HG03103 (cell line): ENCODE measurements at regions not wholly inside any gene's neighbourhood (a gene's known extent, or its start where the extent isn't known, plus 50 kb on each side); places are given as distances from the start of the nearest gene placed in this dataset.

ENCODE experiments used
- ATAC-seq: cut with Tn5 transposase; IDR thresholded peaks from one replicate; pipeline ENCODE4 v1.9.1; 2021; ENCODE audit warnings: low read depth; ENCODE audit not compliant: unreplicated experiment

DNA sequence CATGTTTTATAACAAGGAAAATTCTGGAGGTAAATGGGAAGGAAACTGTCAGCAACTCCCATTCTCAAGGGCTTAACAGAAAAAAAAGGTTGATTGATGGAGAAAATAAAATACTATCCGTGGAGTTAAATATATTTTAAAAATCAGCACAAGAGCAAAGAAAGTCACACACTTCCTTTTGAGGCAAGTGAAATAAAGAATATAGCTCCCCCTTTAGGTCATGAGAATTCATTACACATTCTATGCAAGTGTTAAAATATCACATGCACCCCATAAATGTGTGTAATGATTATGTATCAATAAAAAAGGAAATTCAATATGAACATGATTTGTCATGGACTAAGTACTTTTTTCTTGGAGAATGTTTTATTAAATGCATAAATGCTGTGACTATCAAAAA is 349.2 kb downstream of the TPBG start:
- ATAC-seq, result peak; percentile 54

DNA sequence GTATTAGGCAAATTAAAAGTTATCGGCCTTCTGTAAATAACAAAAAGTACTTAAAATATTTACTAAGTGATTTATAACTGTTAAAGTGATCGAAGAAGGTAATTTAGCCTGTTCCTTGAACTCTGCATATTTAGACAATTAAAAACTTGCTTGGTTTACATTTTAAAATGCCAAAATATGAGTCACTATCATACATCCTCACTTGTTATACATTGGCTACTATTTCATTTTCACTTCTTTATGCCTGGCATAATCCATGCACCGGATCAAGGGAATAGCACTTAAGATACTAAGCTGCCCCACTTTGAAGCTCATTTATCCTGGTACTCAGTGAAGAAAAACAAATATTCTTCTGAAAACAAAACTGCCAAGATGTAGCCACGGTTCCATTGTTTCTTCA is 344.6 kb downstream of the UBE3D start:
- no peak for ATAC-seq

DNA sequence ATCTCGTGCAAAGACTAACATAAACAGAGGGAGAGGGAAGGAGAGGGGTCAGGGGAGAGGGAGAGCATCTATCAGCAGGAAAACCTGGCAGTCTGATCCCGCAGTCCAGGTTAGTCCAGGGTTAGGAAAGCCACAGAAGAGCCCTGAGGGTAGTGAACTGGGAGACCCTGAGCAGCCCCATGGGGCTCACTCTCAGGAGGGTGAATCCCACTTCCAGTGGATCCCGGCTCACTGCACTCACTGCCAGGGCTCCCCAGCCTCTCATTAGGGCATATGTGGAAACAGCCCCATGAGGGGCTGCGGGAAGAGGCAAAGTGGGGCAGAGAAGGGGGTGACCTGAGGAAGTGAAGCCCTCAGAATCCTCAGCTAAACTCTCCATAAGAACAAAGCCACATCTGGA is 329.9 kb downstream of the UBE3D start:
- no peak for ATAC-seq

DNA sequence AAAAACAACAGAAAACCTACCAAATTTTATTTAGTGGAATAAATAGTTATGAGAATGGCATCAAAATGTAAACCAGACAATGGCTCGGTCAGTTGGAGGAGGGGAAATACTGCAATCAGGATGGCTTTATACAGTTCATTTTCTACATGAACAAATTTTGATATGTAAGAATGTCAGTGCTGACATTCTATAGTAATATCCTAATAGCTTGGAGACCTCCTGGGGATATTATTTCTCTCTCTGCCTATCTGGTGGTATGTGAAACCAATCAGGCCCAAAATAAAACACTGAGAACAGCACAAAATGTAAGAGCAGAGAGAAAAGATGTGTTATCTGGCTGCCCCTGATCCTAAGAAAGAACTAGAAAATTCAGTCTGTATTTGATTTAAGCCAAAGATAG is 327.7 kb downstream of the UBE3D start:
- no peak for ATAC-seq

DNA sequence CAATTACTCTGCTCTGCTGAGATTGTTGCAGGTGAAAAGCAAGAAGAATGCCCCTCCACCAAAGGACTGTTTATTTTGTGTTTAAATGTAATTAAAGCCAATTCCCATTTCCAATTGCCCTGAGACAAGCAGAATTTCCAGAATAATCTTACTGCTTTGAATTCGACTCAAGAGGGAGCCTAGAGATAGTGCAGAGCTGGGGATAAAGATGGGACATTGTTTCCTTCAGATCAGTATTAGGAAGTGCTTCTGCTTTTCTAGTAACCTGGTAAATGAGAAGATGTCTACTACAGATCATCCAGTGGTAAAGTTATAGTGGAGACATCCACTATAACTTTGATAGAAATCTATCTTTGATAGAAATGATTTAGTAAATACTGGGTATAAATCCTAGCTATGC is 326.9 kb downstream of the UBE3D start:
- ATAC-seq, result no peak

DNA sequence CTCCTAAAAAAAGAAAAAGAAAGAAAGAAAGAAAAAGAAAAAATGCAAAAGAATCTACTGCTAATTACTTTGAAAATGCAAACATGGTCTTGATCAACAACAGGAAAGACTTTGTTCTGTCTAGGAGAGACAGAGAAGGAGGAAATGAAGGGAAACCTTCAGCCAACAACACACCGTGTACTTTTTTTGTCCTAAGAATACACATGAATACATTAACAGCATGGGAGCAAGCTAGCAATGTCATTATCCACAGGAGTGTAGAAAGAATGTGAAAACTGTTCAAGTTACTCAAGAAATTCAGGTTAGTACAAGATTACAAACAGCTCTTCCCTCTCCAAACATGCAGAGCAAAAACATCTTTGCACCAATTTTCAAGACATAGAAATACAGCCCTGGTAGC is 326.3 kb downstream of the UBE3D start:
- ATAC-seq, result no peak

DNA sequence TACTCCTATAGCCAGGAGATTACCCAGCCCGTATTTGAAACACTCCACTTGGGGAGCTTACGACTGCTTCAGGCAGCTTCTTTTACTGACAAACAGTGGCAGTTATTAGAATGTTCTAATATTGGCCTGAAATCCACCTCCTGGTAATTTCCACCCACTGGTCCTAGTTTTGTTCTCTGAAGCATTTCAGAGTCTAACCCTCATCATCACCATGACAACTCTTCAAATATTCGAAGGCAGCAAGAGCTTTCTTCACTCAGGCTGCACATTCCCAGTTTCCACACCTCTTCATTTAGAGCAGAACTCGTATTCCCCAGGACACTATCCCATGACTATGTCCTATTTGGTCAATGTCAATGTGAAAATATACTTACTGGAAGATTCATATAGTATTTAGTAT is 325.6 kb downstream of the UBE3D start:
- ATAC-seq, result no peak

DNA sequence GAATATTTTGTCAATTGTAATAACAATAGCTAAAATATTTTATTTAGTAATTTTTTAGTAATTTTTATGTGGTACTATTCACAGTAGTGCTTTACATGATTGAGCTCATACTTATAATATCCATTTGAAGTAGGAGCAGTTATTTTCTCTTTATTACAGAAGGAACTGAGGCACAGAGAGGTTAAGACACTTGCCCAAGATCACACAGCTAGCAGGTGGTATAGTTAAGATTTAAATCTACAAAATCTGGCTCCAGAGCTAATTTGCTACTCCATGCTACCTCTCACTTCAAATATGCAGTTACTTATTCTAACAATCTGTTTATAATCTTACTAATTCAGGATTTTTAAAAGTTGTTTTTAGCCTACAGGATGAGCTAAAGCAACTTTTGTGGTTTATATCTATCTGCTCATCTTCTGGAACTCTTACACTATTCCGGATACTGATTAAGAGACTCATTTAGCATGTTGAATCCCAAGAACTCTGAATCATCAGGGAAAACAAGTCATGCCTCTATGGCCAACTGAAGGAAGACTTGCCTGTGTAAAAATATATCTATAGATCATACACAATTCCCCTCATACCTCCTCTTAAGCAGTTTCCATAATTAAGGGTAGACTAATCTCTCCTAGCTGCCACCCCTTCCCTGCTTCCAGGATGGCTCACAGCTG is 324.2 kb downstream of the UBE3D start:
- no peak for ATAC-seq

DNA sequence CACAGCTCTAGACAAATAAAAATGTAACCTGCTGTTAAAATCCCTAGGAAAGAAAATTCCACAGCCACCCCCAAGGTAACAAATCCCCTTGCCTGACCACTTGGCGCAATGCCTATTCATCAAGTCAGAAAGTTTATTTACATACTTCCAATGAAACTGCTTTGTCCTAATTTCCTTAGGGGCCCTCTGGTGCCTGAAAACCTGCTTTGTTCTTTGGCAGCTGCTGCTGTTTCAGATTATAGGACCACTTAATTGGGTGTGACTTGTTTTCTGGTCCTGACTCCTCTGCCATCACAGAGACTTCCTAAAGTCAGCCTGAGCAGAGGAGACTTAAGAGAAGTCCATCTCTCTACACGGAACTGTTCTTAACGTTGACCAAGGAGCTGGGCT is 323.6 kb downstream of the UBE3D start:
- ATAC-seq, result no peak

DNA sequence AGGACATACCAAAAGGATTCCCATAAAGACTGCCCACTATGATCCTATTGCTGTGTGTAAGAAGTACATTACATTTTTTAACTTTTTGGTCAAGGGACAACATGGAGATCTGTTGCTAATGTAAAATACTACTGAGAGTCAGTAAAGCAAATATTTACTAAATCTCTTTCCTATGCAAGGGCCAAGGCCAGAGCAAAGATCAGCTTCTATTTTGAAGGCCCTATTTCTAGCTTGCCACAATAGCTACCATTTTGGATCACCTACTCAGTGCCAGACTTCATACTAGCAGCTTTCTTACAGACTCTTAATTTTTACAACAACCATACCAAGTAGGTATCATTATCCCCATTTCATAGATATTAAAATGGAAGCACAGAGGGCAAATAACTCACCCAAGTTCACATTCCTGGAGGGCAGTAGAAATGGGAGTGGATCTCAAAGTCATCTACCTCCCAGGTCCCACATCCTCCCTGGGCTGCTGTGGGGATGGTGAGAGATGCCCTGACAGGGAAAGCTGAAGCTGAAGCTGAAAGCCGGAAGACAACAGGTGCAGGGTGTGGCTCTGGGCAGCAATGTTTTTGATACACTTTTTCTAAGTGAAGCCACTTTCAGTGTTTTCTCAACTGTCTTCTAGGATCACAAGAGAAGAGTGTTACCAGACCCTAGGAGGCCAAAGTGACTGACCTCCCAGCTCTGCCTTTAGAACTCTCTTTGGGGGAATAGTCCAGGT is 321.2 kb downstream of the UBE3D start:
- ATAC-seq, result no peak

DNA sequence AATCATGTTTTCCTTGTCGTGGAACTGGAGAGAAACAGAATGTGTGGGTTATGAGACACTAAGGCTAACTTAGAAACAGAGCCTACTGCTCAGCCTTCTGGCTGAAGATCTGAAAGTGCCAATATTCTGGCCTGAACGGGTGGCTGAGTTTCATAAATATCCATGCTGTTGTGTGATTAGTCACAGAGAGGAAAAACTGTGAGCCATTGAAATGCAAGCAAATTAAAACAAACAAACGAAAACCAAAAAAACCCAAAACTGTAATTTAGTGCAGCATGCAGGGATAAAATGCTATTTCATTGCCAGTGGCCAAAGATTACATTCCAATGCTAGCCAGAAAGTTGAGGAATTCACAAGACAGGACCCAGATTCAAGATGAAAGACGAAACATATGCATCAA is 315.1 kb downstream of the UBE3D start:
- no peak for ATAC-seq

DNA sequence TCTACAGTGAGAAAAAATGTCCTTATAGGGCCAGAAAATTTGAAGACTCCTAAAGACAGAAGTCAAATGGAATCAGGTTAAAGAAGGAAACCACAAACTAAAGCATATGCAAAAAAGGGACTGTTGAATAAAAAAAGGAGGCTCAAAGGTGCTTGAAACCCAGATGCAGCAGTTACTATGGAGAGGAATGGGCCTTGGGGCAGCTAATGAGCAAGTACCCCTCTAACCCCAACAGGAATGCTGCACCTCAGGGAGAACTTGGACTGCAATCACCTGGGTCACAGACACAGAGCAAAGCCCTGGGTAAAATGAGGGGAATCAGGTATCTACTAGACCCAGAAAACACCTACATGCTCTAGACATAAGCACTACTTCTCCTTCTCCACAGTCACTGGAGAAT is 313.9 kb downstream of the UBE3D start:
- no peak for ATAC-seq

DNA sequence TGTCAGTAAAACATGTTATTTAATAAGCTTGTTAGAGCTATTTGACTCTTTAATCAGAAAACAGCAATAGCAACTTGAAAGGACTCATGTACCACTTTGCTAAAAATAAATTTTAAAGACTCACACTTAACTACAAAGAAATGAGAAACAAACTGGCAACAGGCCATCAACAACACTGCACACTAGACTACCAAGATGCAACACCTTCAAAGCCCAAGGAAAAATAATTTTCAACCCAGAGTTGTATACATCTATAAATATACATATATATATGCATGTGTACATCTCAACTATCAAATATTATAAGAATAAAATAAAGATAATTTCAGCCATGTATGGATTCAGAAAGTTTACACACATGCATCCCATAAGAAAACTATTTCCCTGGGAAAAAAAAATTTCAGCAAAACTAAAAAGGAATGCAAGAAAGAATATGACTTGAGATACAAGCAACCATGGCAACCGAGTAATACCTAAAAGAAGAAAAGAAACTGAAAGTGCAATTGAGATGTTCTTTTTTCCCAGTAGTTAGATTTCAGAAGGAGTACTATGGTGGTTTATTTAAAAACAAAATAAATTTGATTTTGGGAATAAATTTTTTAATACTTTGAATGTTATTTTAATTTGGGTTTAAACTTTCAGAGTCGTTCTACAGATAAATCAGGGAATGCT is 303.8 kb downstream of the UBE3D start:
- ATAC-seq, result no peak

DNA sequence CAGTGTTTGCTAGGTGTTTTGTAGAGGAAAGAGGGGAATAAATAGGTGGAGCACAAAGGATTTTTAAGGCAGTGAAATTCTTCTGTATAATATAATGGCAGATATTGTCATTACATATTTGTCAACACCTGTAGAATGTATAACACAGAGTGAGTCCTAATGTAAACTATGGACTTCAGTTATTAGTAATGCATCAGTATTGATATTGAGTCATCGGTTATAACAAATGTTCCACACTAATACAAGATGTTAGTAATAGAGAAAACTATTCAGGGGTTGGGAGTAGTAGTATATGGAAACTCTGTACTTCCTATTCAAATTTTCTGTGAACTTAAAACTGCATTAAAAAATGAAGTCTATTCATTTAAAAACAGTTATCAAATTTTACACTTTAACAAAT is 299.2 kb downstream of the UBE3D start:
- ATAC-seq, result no peak

DNA sequence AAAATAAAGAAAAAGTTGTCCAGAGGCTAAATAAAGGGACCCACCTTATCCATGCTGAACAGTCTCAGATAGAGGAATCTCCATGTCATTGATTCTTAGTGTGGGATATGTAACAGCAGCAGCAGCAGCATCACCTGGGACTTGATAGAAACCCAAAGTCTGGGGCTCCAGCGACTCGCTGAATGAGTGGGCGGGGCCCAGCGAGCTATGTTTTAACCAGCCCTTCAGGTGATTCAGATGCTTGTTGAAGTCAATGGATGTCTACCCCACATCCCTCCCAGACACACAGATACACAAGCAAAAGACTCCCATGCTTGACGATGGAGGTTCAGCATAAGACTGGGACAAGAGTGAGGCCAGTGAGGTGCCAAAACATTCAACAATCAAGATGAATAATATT is 298.6 kb downstream of the UBE3D start:
- no peak for ATAC-seq

DNA sequence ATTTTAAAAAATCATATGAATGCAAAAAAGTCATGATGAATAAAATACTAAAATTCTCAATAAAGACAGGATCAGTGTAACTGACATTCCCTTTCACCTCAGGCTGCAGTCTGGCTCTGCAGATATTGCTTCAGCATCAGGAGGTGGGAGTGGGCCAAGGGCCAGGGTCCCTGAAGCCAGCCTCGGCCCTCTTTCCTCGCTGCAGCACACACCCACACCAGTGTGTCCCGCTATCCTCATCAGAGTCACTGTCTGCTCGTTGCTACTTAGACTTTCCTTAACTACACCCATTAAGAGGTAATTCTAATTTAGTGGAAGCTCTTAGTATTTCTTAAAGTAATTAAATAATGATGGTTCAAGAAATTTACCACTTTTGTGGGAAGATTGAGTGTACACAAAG is 298.2 kb downstream of the UBE3D start:
- ATAC-seq, result no peak

DNA sequence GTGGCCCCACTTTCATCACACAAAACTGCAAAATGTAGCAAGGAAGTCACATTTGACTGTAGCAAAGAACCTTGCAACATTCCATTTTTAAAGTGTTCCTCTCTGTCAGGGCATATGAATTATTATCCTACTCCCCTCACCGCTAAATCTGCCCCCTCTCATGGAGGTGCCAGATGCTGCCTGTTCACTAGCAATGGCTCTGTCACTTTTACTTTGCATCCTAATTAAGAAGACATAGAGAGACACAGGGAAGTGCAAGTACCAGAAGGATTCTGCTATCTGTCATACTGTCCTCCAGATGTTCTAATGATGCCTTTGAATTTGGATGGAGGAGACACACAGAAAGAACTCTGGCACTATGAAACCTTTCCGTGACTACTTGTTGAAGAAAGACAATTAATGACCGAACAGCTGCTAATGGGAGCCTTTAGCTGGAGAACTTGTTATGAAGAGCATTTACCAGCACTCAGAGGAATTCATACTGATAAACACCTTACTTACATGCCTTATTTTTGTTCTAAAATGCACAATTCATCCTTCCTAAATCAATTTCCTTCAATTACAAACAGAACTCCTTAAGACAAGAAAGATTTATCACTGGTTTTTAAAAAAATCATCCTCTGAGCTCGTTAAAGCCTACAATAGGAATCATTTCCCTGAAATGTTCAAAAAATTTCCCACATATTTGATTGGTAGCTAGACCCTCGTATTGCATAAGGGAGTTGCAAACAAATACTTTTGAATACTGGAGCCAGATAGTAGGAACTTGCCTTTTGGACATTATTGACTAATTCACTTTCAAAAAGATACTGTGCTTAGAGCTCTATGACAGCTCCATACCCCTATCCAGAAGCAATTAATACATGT is 292.6 kb downstream of the UBE3D start:
- ATAC-seq, result no peak

DNA sequence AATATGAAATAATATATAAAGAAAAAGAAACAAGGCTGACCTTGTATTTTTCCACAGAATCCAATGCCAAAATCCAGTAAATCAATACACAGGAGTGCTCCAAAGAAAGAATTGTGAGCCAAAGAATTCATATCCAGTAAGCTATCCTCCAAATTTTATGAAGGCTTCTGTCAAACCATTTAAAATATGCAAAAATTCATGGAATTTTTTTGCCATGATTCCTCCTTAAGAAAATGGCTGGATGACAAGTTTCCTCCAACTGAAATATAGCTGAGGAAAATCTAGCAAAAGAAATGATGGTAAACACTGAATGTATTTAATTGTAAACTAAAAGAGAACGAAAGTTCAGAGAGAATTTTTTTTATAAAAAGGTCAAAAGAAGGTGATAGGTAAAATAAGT is 290.3 kb downstream of the UBE3D start:
- no peak for ATAC-seq

DNA sequence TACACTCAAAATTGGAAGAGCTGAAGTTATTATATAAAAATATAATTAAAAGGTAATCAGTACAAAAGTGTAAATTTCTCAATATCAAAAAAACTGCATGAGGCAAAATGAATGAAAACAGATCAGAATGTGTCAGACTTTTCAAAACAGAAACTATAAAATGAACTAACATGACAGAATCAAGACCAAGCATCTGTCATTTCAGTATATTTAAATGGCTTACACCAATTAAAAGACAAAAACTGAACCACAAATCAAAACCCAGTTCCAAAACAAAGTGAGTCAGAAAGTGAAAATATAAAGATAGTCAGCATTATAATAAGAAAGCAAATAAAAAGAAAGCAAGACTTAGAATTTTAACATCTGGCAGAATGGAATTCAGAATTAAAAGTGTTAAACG is 289.7 kb downstream of the UBE3D start:
- no peak for ATAC-seq

DNA sequence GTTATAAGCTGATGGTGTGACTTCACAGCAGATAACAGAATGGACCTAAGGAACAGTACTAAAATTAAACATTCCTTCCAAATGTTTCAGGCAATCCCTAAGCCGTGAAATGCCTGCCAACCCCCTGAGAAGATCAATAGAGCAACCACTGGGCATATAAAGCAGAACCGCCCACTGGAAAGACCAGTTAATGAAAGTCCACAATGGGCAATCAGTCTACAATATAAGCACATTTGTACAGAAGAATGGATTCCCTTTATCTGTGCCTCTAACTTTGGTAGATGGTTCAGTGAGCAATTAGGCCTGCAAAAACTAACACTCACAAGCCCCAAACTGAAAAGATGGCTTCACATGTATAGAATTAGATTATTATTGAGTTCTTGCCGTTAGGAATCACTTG is 286.6 kb downstream of the UBE3D start:
- ATAC-seq, result no peak

DNA sequence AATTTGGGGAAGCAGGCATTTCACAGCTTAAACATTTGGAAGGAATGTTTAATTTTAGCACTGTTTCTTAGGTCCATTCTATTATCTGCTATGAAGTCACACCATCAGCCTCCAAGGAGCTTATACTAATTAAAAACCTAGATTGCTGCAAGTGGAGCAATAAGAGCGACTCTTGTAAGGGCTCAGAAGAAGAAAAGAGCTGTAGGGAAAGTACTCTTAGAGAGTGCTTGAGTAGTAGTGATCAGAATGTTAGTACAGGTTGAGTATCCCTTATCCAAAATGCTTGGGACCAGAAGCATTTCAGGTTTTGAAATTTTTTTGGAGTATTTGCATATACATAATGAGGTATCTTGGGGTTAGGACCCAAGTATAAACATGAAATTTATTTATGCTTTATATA is 285.3 kb downstream of the UBE3D start:
- ATAC-seq, result no peak
